Fibroblast of mammary gland (primary cell): ENCODE measurements at regions not wholly inside any gene's neighbourhood (a gene's known extent, or its start where the extent isn't known, plus 50 kb on each side); places are given as distances from the start of the nearest gene placed in this dataset.

Source experiments
- DNase-seq: peaks from one replicate; pipeline ENCODE4 v3.0.0-alpha.2; 2010; ENCODE audit warnings: low read depth
- H3K4me3 ChIP-seq: 2 replicates; pipeline ENCODE4 v1.5.1; 2011; ENCODE audit warnings: low read depth, mild to moderate bottlenecking, low read length, moderate library complexity; ENCODE audit not compliant: control insufficient read depth
- CTCF ChIP-seq: conservative IDR thresholded peaks from 2 replicates; pipeline ENCODE4 v1.5.1; 2011; ENCODE audit warnings: low read depth, low read length, inconsistent platforms; ENCODE audit not compliant: control insufficient read depth, insufficient read depth

GRCh38 chr3:22989716-22990115 lies 213.4 kb upstream of the UBE2E2 start:
- H3K4me3 ChIP-seq = no peak overlapping the region
- DNase-seq = no peak
- no peak for TF ChIP-seq CTCF

- no peak for DNase-seq
- no peak for TF ChIP-seq CTCF
Measured at GRCh38 chr3:22990291-22991200, 212.6 kb upstream of the UBE2E2 start.

GRCh38 chr3:22994781-22995180 lies 208.3 kb upstream of the UBE2E2 start:
- TF ChIP-seq CTCF = no peak
- DNase-seq = no peak

More at GRCh38 chr3:22990291-22991200, 212.6 kb upstream of the UBE2E2 start:
- no peak overlapping the region for H3K4me3 ChIP-seq

GRCh38 chr3:22996920-22997571 lies 206.1 kb upstream of the UBE2E2 start:
- DNase-seq = no peak
- TF ChIP-seq CTCF = no peak
- H3K4me3 ChIP-seq = no peak overlapping the region

More at GRCh38 chr3:22994781-22995180, 208.3 kb upstream of the UBE2E2 start:
- no peak overlapping the region for H3K4me3 ChIP-seq

- no peak for TF ChIP-seq CTCF
- DNase-seq = no peak
- no peak overlapping the region for H3K4me3 ChIP-seq
Measured at GRCh38 chr3:23000371-23000770, 202.8 kb upstream of the UBE2E2 start.

- H3K4me3 ChIP-seq = no peak overlapping the region
- peak; percentile 11 for DNase-seq
- TF ChIP-seq CTCF = no peak
Measured at GRCh38 chr3:23002151-23002550, 201.0 kb upstream of the UBE2E2 start.
